HG02798 (cell line): ENCODE measurements at regions not wholly inside any gene's neighbourhood (a gene's known extent, or its start where the extent isn't known, plus 50 kb on each side); places are given as distances from the start of the nearest gene placed in this dataset.
"Not testable (repeated sequence)": the region's sequence is repeated elsewhere in the genome, so short reads cannot be mapped to it uniquely, and the experiment has no call there.

ENCODE experiments used
- ATAC-seq: cut with Tn5 transposase; IDR thresholded peaks from one replicate; pipeline ENCODE4 v1.9.1; 2021; ENCODE audit warnings: mild to moderate bottlenecking; ENCODE audit not compliant: unreplicated experiment, poor library complexity

DNA sequence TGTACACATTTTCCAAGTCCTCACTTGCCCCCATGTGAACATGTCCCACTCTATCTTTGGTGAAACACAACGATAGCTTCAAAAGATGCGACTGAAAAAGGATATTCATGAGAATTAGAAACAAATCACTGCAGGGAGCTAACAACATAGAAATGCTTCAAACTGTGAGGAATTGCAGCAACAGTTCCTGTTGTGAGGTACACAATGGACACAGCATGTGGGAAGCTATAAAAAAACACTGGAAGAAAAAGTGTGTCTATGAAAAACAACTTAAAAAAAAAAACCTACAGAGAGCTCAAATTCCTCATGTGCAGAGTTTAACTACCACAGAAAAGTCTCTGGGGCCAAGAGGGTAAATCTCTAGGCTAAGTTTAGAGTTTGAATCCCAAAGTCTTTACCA, 51.6 kb upstream of the BLTP1 start:
- no peak for ATAC-seq

- ATAC-seq: no peak
Observed at GRCh38 chr4:122099896-122100295, 52.2 kb upstream of the BLTP1 start.

DNA sequence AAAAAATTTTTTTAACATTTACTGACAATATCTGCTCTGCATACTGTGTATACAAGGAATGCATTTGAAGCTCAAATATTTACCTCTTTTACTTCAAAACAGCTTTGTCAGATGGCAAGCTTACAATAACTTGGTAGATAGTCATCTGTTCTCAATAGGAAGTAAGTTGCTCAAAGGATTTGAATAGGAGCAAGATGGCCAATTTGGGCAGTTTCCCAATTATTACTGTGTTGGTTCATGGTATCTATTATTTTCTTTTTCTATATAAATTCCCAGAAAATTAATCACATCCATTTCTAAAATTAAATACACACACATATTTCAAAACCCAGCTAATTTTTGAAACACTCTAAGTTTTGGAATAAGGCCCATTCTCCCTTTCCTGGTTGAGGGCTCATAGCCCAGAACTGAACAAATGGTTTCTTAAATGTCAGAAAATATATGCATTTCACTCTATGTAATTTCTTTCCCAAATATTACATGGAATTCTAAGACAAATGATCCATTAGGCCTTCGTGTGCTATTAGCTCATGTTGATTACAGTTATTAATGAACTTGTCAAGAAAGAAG, 60.2 kb upstream of the BLTP1 start:
- no peak for ATAC-seq

DNA sequence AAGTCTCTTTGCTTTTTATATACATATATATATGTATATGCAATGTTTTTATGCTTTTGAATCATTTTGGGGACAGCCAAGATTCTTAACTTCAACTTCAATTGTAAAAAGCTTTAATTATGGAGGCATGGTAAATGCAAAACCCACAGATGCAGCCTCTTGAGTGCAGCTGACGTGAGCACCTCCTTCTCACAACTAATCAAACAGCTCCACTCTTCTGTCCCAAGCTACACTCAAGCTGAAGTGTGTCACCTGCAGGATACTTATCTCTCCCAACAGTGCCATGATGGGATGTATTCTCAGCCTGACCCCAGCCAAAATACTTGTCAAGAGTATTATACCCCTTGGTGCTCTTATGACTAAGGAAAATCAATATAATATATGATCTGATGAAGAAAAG, 60.7 kb upstream of the BLTP1 start:
- no peak for ATAC-seq

- no peak for ATAC-seq
Observed at GRCh38 chr4:122090989-122091388, 61.1 kb upstream of the BLTP1 start.

GRCh38 chr4:122086338-122087065, 65.6 kb upstream of the BLTP1 start:
- ATAC-seq: no peak

GRCh38 chr4:122083989-122084388, 68.1 kb upstream of the BLTP1 start:
- ATAC-seq: no peak

- no peak for ATAC-seq
Observed at GRCh38 chr4:122083351-122083750, 68.8 kb upstream of the BLTP1 start.

DNA sequence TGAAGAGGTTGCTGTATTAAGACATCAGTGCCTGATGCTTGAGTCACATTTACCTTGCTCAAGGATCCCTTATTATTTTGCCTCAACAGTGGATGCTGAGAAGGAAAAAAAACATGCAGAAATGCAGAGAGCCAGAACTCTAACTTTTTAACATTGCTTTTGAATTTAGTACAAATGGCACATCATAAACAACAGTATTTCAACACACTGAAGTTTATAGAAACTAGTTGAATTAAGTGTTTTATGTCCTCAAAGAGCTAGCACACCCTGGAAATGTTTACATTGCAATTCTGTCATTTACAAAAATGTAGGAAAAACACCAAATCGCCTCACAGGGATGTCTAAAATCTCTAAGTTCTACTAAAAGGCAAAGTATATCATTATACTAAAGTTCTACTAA, 69.5 kb upstream of the BLTP1 start:
- ATAC-seq: no peak

GRCh38 chr4:122077653-122078052, 74.5 kb upstream of the BLTP1 start:
- not testable (repeated sequence) for ATAC-seq

GRCh38 chr4:122076835-122077234, 75.3 kb upstream of the BLTP1 start:
- ATAC-seq: not testable (repeated sequence)

GRCh38 chr4:122073615-122074014, 78.5 kb upstream of the BLTP1 start:
- ATAC-seq: no peak

DNA sequence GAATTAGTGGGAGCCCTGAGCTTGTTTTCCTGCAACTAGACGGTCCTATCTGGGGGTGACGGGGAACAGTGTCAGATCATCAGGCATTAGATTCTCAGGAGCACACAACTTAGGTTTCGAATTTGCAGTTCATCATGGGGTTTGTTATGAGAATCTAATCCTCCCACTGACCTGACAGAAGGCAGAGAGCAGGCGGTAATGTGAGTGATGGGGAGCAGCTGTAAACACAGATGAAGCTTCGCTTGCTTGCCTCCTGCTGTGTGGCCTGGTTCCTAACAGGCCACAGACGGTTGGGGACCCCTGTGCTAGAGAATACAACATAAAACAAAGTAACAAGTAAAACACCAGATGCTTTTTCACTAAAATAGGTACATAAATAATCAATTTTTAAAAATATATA, 86.2 kb upstream of the BLTP1 start:
- ATAC-seq: no peak

GRCh38 chr4:122065149-122065548, 87.0 kb upstream of the BLTP1 start:
- ATAC-seq: no peak

GRCh38 chr4:122053186-122053585, 98.9 kb upstream of the BLTP1 start:
- no peak for ATAC-seq

GRCh38 chr4:122052677-122053076, 99.5 kb upstream of the BLTP1 start:
- no peak for ATAC-seq

- no peak for ATAC-seq
Observed at GRCh38 chr4:122050841-122051240, 99.0 kb upstream of the TRPC3 start.

- no peak for ATAC-seq
Observed at GRCh38 chr4:122047456-122048425, 95.9 kb upstream of the TRPC3 start.

DNA sequence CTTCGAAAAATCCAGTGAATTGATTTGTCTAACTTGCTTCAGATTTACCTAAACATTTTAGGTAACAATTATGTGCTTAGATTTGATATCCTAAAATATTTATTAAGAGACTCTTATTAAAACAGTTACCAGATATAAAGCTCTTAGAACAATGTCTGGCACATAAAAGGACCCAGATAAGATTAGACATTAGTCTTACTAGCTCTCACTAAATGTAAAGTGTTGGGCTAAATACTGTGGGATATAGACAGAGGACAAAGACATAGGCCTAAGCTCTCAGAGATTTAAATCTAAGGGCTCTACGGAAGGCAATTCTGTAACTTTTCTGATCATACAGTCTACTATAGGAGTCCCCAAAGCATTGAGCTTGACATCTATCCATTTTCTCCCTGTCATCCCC, 94.4 kb upstream of the TRPC3 start:
- no peak for ATAC-seq

GRCh38 chr4:122045533-122045932, 93.7 kb upstream of the TRPC3 start:
- ATAC-seq: no peak

DNA sequence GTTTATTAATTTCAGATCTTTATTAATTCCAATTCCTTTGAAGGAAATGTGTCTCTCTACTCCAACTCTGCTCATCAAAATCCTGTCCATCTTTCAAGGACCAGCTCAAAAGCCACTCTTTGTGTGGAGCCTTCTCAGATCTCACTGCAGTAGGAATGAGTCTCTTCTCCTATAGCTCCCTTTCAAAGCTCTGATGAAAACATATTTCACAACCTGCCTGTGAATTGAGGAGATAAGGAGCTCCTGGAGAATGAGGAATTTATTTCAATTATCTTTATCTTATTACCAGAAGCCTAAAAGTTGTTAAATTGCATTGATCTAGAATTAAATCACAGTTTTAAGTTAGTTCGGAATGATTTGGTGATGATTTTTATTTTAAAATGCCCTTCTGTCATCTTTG, 92.6 kb upstream of the TRPC3 start:
- ATAC-seq: no peak
